HG02943 (cell line): ENCODE measurements at regions not wholly inside any gene's neighbourhood (a gene's known extent, or its start where the extent isn't known, plus 50 kb on each side); places are given as distances from the start of the nearest gene placed in this dataset.

Experiments
- ATAC-seq: cut with Tn5 transposase; IDR thresholded peaks from one replicate; pipeline ENCODE4 v1.9.1; 2021; ENCODE audit warnings: mild to moderate bottlenecking, low read depth, moderate library complexity; ENCODE audit not compliant: unreplicated experiment

- ATAC-seq, result no peak
Observed at GRCh38 chr9:36762958-36763357, 190.3 kb downstream of the MELK start.

- no peak for ATAC-seq
Observed at GRCh38 chr9:36763778-36764177, 191.1 kb downstream of the MELK start.

- ATAC-seq, result no peak
Observed at GRCh38 chr9:36764364-36765076, 191.8 kb downstream of the MELK start.

GRCh38 chr9:36765077-36765390, 192.3 kb downstream of the MELK start:
- ATAC-seq, result no peak

- ATAC-seq, result peak; percentile 97
Observed at GRCh38 chr9:36765468-36766341, 193.0 kb downstream of the MELK start.

GRCh38 chr9:36768677-36769076, 196.0 kb downstream of the MELK start:
- no peak for ATAC-seq

- ATAC-seq, result no peak
Observed at GRCh38 chr9:36770025-36770424, 197.3 kb downstream of the MELK start.

GRCh38 chr9:36772449-36773403, 200.0 kb downstream of the MELK start:
- ATAC-seq, result no peak

- no peak for ATAC-seq
Observed at GRCh38 chr9:36778682-36779081, 206.0 kb downstream of the MELK start.

GRCh38 chr9:36779582-36779981, 206.9 kb downstream of the MELK start:
- ATAC-seq, result no peak

GRCh38 chr9:36780186-36780585, 207.5 kb downstream of the MELK start:
- ATAC-seq, result no peak

- ATAC-seq, result no peak
Observed at GRCh38 chr9:36781533-36781932, 208.8 kb downstream of the MELK start.
